ENCODE measurements at regions not wholly inside any gene's neighbourhood (a gene's known extent, or its start where the extent isn't known, plus 50 kb on each side); places are given as distances from the start of the nearest gene placed in this dataset.

DNA sequence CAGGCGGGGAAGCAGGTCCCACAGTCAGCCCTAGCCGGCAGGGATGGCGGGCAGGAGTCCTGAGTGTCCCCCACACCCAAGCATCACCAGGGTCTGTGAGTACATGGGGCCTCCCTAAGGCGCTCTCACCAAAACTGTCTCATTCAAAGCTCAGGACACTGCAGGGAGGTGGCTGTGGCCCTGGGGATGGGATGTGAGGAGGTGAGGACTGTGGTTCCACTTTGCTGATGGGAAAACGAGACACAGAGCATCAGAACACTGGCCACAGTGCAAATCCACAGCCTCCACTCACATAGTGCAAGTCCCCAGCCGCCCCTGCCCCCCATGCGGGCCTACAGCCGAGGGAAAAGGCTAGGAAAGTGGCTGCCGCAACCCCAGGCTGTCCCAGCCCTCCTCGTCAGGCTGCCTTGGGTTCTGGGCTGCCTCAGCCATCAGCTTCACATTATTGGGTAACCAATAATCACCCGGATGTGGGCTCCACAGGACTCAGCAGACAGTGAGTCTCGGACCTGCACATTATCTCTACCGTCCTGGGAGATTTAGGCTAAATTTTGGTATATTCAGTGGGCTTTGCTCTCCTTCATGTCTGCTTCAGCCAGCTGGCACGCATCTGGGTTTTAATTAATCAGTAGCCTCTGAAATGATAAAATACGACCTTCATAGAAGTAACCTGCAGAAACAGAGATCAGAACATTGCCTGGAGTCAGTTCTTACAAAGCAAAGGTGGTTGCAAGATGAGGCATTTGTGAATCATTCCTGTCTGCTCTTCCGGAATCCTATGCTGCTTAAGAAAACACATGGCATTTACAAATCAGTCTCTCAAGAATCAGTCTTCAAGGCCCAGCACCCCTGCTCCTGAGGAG lies 77.0 kb downstream of the SOX1 start:
- Histone ChIP-seq H3K4ac (ENCODE audit: low read depth, low read length) (no peak overlapping the region), H2AFZ (ENCODE audit: insufficient read depth, low read length, poor library complexity) (no peak overlapping the region), H2BK12ac (ENCODE audit: low read length) (no peak overlapping the region), H4K8ac (ENCODE audit: low read depth, low read length) (no peak overlapping the region), H3K79me2 (ENCODE audit: control insufficient read depth, insufficient read depth, low read length, poor library complexity) (no peaks in the 10 kb centered on the region), H2BK120ac (ENCODE audit: insufficient read depth, low read length, poor library complexity) (no peak overlapping the region), H3K79me1 (ENCODE audit: low read length) (no peaks in the 10 kb centered on the region), H2BK5ac (ENCODE audit: low read depth, low read length, poor library complexity) (no peak overlapping the region), H3K18ac (ENCODE audit: low read length) (no peak overlapping the region), H3K4me1 (ENCODE audit: control insufficient read depth in 1 of 2, insufficient read depth in 2 of 2, low read length in 2 of 2) (no peaks in the 10 kb centered on the region), H3K9ac (ENCODE audit: low read length) (no peak overlapping the region), H3K27me3 (ENCODE audit: insufficient read depth, low read length) (no peaks in the 10 kb centered on the region), H3K27ac (ENCODE audit: low read depth, low read length) (no peak overlapping the region), H3K9me3 (ENCODE audit: insufficient read depth, low read depth, low read length) (peaks cover 2% of the 10 kb centered on the region), H4K91ac (ENCODE audit: low read depth, low read length) (no peak overlapping the region), H4K12ac (ENCODE audit: low read depth, low read length) (no peak overlapping the region), H2AK5ac (ENCODE audit: low read length) (no peak overlapping the region), H3K4me2 (ENCODE audit: low read length) (no peak overlapping the region), H3K23ac (ENCODE audit: low read length) (no peak overlapping the region), H3K36me3 (ENCODE audit: control insufficient read depth in 1 of 2, insufficient read depth in 2 of 2, low read length in 2 of 2) (no peaks in the 10 kb centered on the region), H3K4me3 (ENCODE audit: low read depth, low read length) (no peak overlapping the region), H3K14ac (ENCODE audit: low read length) (no peak overlapping the region)
- DNase-seq, result no peak
- whole genome bisulfite sequencing (ENCODE audit: extremely low coverage, insufficient coverage, insufficient read length), result no CpG with 5 or more reads among the region's 16 CpGs

GRCh38 chr13:112144616-112145550 lies 77.9 kb downstream of the SOX1 start:
- no peak overlapping the region for H3K23ac ChIP-seq (ENCODE audit: low read length)

DNA sequence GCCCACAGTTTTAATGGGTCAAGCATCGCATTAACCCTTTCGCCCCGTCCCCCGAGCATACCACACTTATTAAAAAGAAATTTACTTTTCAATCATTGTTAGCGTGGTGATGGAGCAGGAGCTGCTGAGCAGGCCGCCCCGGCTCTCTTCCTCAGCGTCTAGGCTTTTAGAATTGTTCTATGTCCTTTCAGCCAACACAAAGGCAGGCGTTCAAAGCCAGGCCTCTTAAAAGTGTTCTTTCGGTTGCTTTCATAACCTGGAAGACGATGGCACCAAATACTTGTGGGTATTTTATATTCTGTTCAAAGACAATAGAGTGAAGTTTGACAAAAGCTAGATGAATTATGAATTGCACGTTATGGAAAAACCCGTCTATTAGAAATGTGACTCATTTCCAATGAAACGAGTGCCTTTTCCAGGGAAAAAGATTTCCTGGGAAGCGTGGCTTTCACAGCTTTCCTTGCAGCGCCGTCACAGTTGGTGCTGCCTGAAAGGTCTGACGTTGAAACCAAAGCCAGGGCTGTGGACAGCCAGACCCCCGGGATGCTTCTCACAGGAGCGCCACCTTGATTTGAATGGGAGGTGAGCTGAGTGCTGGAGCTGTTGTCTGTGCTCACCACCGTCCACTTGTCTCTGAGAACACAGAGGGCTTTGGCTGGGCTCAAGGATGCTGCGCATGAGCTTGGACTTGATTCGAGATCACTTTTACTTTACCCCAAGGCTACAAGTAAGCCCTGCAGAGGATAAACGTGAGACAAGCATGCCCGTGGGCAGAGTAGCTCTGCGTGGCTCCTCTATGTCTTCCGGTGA lies 78.8 kb downstream of the SOX1 start:
- no peaks in the 10 kb centered on the region for H3K79me1 ChIP-seq (ENCODE audit: low read length)
- H3K4me1 ChIP-seq (ENCODE audit: control insufficient read depth in 1 of 2, insufficient read depth in 2 of 2, low read length in 2 of 2), result no peaks in the 10 kb centered on the region
- H3K23ac ChIP-seq (ENCODE audit: low read length), result no peak overlapping the region
- H4K12ac ChIP-seq (ENCODE audit: low read depth, low read length), result no peak overlapping the region
- H2BK5ac ChIP-seq (ENCODE audit: low read depth, low read length, poor library complexity), result no peak overlapping the region
- no peak overlapping the region for H3K27ac ChIP-seq (ENCODE audit: low read depth, low read length)
- H3K4me3 ChIP-seq (ENCODE audit: low read depth, low read length), result no peak overlapping the region
- peaks cover 2% of the 10 kb centered on the region for H3K9me3 ChIP-seq (ENCODE audit: insufficient read depth, low read depth, low read length)
- no peak overlapping the region for H4K8ac ChIP-seq (ENCODE audit: low read depth, low read length)
- no CpG with 5 or more reads among the region's 27 CpGs for WGBS (ENCODE audit: extremely low coverage, insufficient coverage, insufficient read length)
- H3K4ac ChIP-seq (ENCODE audit: low read depth, low read length), result no peak overlapping the region
- no peaks in the 10 kb centered on the region for H3K79me2 ChIP-seq (ENCODE audit: control insufficient read depth, insufficient read depth, low read length, poor library complexity)
- H3K36me3 ChIP-seq (ENCODE audit: control insufficient read depth in 1 of 2, insufficient read depth in 2 of 2, low read length in 2 of 2), result no peaks in the 10 kb centered on the region
- no peak overlapping the region for H3K14ac ChIP-seq (ENCODE audit: low read length)
- H3K9ac ChIP-seq (ENCODE audit: low read length), result no peak overlapping the region
- H2BK12ac ChIP-seq (ENCODE audit: low read length), result no peak overlapping the region
- no peak for DNase-seq
- H3K27me3 ChIP-seq (ENCODE audit: insufficient read depth, low read length), result no peaks in the 10 kb centered on the region
- H2BK120ac ChIP-seq (ENCODE audit: insufficient read depth, low read length, poor library complexity), result no peak overlapping the region
- no peak overlapping the region for H3K4me2 ChIP-seq (ENCODE audit: low read length)
- H2AFZ ChIP-seq (ENCODE audit: insufficient read depth, low read length, poor library complexity), result no peak overlapping the region
- H3K18ac ChIP-seq (ENCODE audit: low read length), result no peak overlapping the region
- H4K91ac ChIP-seq (ENCODE audit: low read depth, low read length), result no peak overlapping the region
- no peak overlapping the region for H2AK5ac ChIP-seq (ENCODE audit: low read length)

More at GRCh38 chr13:112144616-112145550, 77.9 kb downstream of the SOX1 start:
- no peak overlapping the region for H2AFZ ChIP-seq (ENCODE audit: insufficient read depth, low read length, poor library complexity)
- no peak overlapping the region for H2AK5ac ChIP-seq (ENCODE audit: low read length)
- H4K8ac ChIP-seq (ENCODE audit: low read depth, low read length), result no peak overlapping the region
- no peak overlapping the region for H4K12ac ChIP-seq (ENCODE audit: low read depth, low read length)
- H3K9me3 ChIP-seq (ENCODE audit: insufficient read depth, low read depth, low read length), result peaks cover 2% of the 10 kb centered on the region
- H2BK12ac ChIP-seq (ENCODE audit: low read length), result no peak overlapping the region
- DNase-seq, result no peak
- H3K18ac ChIP-seq (ENCODE audit: low read length), result no peak overlapping the region
- no CpG with 5 or more reads among the region's 15 CpGs for WGBS (ENCODE audit: extremely low coverage, insufficient coverage, insufficient read length)
- H2BK120ac ChIP-seq (ENCODE audit: insufficient read depth, low read length, poor library complexity), result no peak overlapping the region
- no peak overlapping the region for H3K9ac ChIP-seq (ENCODE audit: low read length)
- no peak overlapping the region for H3K4me3 ChIP-seq (ENCODE audit: low read depth, low read length)
- no peak overlapping the region for H3K4me2 ChIP-seq (ENCODE audit: low read length)
- no peaks in the 10 kb centered on the region for H3K27me3 ChIP-seq (ENCODE audit: insufficient read depth, low read length)
- no peak overlapping the region for H4K91ac ChIP-seq (ENCODE audit: low read depth, low read length)
- no peak overlapping the region for H3K27ac ChIP-seq (ENCODE audit: low read depth, low read length)
- no peaks in the 10 kb centered on the region for H3K79me1 ChIP-seq (ENCODE audit: low read length)
- no peaks in the 10 kb centered on the region for H3K79me2 ChIP-seq (ENCODE audit: control insufficient read depth, insufficient read depth, low read length, poor library complexity)
- no peaks in the 10 kb centered on the region for H3K36me3 ChIP-seq (ENCODE audit: control insufficient read depth in 1 of 2, insufficient read depth in 2 of 2, low read length in 2 of 2)
- no peak overlapping the region for H2BK5ac ChIP-seq (ENCODE audit: low read depth, low read length, poor library complexity)
- no peaks in the 10 kb centered on the region for H3K4me1 ChIP-seq (ENCODE audit: control insufficient read depth in 1 of 2, insufficient read depth in 2 of 2, low read length in 2 of 2)
- H3K4ac ChIP-seq (ENCODE audit: low read depth, low read length), result no peak overlapping the region
- H3K14ac ChIP-seq (ENCODE audit: low read length), result no peak overlapping the region

GRCh38 chr13:112150352-112150751 lies 83.4 kb downstream of the SOX1 start:
- no peak overlapping the region for H2AFZ ChIP-seq (ENCODE audit: insufficient read depth, low read length, poor library complexity)
- no peak overlapping the region for H3K18ac ChIP-seq (ENCODE audit: low read length)
- H3K36me3 ChIP-seq (ENCODE audit: control insufficient read depth in 1 of 2, insufficient read depth in 2 of 2, low read length in 2 of 2), result no peaks in the 10 kb centered on the region
- H2BK12ac ChIP-seq (ENCODE audit: low read length), result no peak overlapping the region
- H3K4me1 ChIP-seq (ENCODE audit: control insufficient read depth in 1 of 2, insufficient read depth in 2 of 2, low read length in 2 of 2), result peaks cover 3% of the 10 kb centered on the region in 2 experiments
- H3K9ac ChIP-seq (ENCODE audit: low read length), result no peak overlapping the region
- H3K4me2 ChIP-seq (ENCODE audit: low read length), result no peak overlapping the region
- H3K27me3 ChIP-seq (ENCODE audit: insufficient read depth, low read length), result no peaks in the 10 kb centered on the region
- peaks cover 2% of the 10 kb centered on the region for H3K9me3 ChIP-seq (ENCODE audit: insufficient read depth, low read depth, low read length)
- no peak overlapping the region for H4K91ac ChIP-seq (ENCODE audit: low read depth, low read length)
- no peak overlapping the region for H3K4ac ChIP-seq (ENCODE audit: low read depth, low read length)
- H3K23ac ChIP-seq (ENCODE audit: low read length), result no peak overlapping the region
- WGBS (ENCODE audit: extremely low coverage, insufficient coverage, insufficient read length), result no CpG with 5 or more reads among the region's 23 CpGs
- H4K8ac ChIP-seq (ENCODE audit: low read depth, low read length), result no peak overlapping the region
- H3K14ac ChIP-seq (ENCODE audit: low read length), result no peak overlapping the region
- H2BK5ac ChIP-seq (ENCODE audit: low read depth, low read length, poor library complexity), result no peak overlapping the region
- H3K27ac ChIP-seq (ENCODE audit: low read depth, low read length), result no peak overlapping the region
- H3K79me1 ChIP-seq (ENCODE audit: low read length), result no peaks in the 10 kb centered on the region
- no peak for DNase-seq
- no peak overlapping the region for H2BK120ac ChIP-seq (ENCODE audit: insufficient read depth, low read length, poor library complexity)
- H4K12ac ChIP-seq (ENCODE audit: low read depth, low read length), result no peak overlapping the region
- peak overlapping the region; percentile 50 for H3K4me3 ChIP-seq (ENCODE audit: low read depth, low read length)
- H3K79me2 ChIP-seq (ENCODE audit: control insufficient read depth, insufficient read depth, low read length, poor library complexity), result no peaks in the 10 kb centered on the region
- H2AK5ac ChIP-seq (ENCODE audit: low read length), result no peak overlapping the region

All from trophoblast cell (in vitro differentiated cells and primary cell).